NT2/D1 (cell line): ENCODE measurements at regions not wholly inside any gene's neighbourhood (a gene's known extent, or its start where the extent isn't known, plus 50 kb on each side); places are given as distances from the start of the nearest gene placed in this dataset.
"Not testable (repeated sequence)": the region's sequence is repeated elsewhere in the genome, so short reads cannot be mapped to it uniquely, and the experiment has no call there.

Experiments used
- SUZ12 ChIP-seq: IDR thresholded peaks from 2 replicates; pipeline ENCODE4 v1.6.1; 2011; ENCODE audit not compliant: insufficient read length, insufficient read depth; ENCODE audit errors: extremely low read depth
- ZNF274 ChIP-seq: IDR thresholded peaks from 2 replicates; pipeline ENCODE4 v1.6.1; 2011; ENCODE audit warnings: mild to moderate bottlenecking, low read depth, low read length

DNA sequence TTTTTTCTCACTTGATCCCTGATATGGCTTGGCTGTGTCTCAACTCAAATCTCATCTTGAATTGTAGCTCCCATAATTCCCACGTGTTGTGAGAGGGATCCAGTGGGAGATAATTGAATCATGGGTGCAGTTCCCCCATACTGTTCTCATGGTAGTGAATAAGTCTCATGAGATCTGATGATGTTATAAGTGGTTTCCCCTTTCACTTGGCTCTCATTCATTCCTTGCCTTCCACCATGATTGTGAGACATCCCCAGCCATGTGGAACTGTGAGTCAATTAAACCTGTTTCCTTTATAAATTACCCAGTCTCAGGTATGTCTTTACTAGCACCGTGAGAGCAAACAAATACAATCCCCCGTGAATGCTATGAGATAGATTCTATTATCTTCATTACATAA is 430.5 kb upstream of the ERCC4 start:
- TF ChIP-seq ZNF274, SUZ12: not testable (repeated sequence)
